Small intestine (tissue), 7 donors: ENCODE measurements at regions not wholly inside any gene's neighbourhood (a gene's known extent, or its start where the extent isn't known, plus 50 kb on each side); places are given as distances from the start of the nearest gene placed in this dataset.

Experiments used
- DNase-seq, 2 donors: peaks; one replicate each; pipeline versions ENCODE4 v3.0.0 to v3.0.0-alpha.2; 2013
- FAIRE-seq: peaks from 2 replicates; lab custom pipeline; 2012; peaks lifted over from hg19 to GRCh38; lab: Jason Lieb, UNC
- H3K27ac ChIP-seq, 3 donors: one replicate each; pipeline ENCODE4 v1.5.1; 2013; ENCODE audit warnings: low read length in 2 of 3, mild to moderate bottlenecking in 2 of 3, control low read depth in 1 of 3, inconsistent platforms in 1 of 3, low read depth in 1 of 3, moderate library complexity in 1 of 3
- H3K27me3 ChIP-seq, 3 donors: one replicate each; pipeline ENCODE4 v1.6.1; 2013; ENCODE audit warnings: low read length in 3 of 3, inconsistent platforms in 1 of 3; ENCODE audit not compliant: control insufficient read depth in 3 of 3, insufficient read depth in 3 of 3
- H3K36me3 ChIP-seq, 3 donors: one replicate each; pipeline ENCODE4 v1.6.1; 2013; ENCODE audit warnings: low read length in 3 of 3, inconsistent platforms in 1 of 3, low read depth in 1 of 3, mild to moderate bottlenecking in 1 of 3, moderate library complexity in 1 of 3; ENCODE audit not compliant: control insufficient read depth in 3 of 3, insufficient read depth in 2 of 3
- H3K4me1 ChIP-seq, 3 donors: one replicate each; pipeline ENCODE4 v1.6.1; 2013; ENCODE audit warnings: low read length in 2 of 3, inconsistent platforms in 1 of 3, low read depth in 1 of 3, mild to moderate bottlenecking in 1 of 3, moderate library complexity in 1 of 3; ENCODE audit not compliant: control insufficient read depth in 3 of 3, insufficient read depth in 2 of 3
- H3K4me3 ChIP-seq, 3 donors: one replicate each; pipeline ENCODE4 v1.5.1; 2013; ENCODE audit warnings: low read length in 3 of 3, control low read depth in 1 of 3, inconsistent platforms in 1 of 3, low read depth in 1 of 3, mild to moderate bottlenecking in 1 of 3, moderate library complexity in 1 of 3
- H3K9me3 ChIP-seq, 2 donors: one replicate each; pipeline ENCODE4 v1.6.1; 2013; ENCODE audit warnings: low read depth in 1 of 2, low read length in 1 of 2; ENCODE audit not compliant: control insufficient read depth in 2 of 2, insufficient read depth in 1 of 2
- WGBS, 3 donors: extraction: QIAGEN DNeasy Blood & Tissue Kit; methylation state at CpG; one replicate each; pipeline ENCODE4 v1.1.7; 2013; 5-methylcytosine and 5-hydroxymethylcytosine counted together
- donor health status: healthy with polysubstance abuse.
- donor health status: control.
- donor health status: control.
- donor health status: Bipolar disorder and iron deficiency.
- donor health status: healthy.

DNA sequence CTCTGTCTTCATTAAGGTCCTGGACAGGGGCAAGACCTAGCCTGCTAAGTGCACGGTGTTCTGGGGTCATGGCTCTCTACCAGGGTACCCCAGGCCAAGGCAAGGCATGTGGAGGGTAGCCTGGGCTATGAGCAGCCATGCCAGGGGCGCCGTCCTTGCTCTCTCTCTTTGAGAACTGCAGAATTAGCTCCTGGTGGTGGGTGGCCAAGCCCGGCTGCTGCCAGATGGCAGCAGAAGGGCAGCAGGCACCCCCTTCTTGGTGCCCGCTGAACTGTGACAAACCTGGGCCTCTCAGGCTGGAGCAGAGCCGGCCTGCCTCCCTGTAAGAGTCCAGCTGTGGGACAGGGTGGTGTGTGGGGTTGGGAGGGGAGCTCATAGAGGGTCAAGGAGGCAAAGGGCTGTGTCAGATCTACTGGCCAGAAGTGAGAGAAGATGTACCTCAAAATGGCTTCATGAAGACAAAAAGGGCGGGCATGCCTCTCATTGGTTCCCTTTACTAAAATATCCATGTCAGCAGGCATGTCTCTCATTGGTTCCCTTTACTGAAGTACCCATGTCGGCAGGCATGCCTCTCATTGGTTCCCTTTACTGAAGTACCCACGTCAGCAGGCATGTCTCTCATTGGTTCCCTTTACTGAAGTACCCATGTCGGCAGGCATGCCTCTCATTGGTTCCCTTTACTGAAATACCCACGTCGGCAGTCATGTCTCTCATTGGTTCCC is 81.7 kb upstream of the SDK2 start:
- no peak overlapping the region for H3K4me3 ChIP-seq
- DNase-seq (no peak), FAIRE-seq (no peak)
- no peak overlapping the region for H3K27ac ChIP-seq
- H3K36me3 ChIP-seq: no peaks in the 10 kb centered on the region
- H3K9me3 ChIP-seq: peaks cover 0 to 7% of the 10 kb centered on the region in 2 donors
- no peaks in the 10 kb centered on the region for H3K27me3 ChIP-seq
- 78 to 88% (median 84%) methylated on average over 9 to 12 of the region's 12 CpGs for WGBS, 3 donors
- H3K4me1 ChIP-seq: no peaks in the 10 kb centered on the region

GRCh38 chr17:73727941-73728340 is 83.7 kb upstream of the SDK2 start:
- Histone ChIP-seq H3K36me3 (no peaks in the 10 kb centered on the region), H3K27me3 (no peaks in the 10 kb centered on the region), H3K4me1 (no peaks in the 10 kb centered on the region), H3K27ac (no peak overlapping the region), H3K9me3 (peaks cover 0 to 13% of the 10 kb centered on the region in 2 donors), H3K4me3 (no peak overlapping the region)
- no peak for FAIRE-seq
- no peak for DNase-seq
- 78 to 83% (median 81%) methylated on average over 8 of the region's 8 CpGs for WGBS, 3 donors

GRCh38 chr17:73729101-73729500 is 84.9 kb upstream of the SDK2 start:
- peaks cover 0 to 2% (median 0%) of the 10 kb centered on the region in 3 donors for H3K27me3 ChIP-seq
- H3K4me3 ChIP-seq: no peak overlapping the region
- H3K36me3 ChIP-seq: no peaks in the 10 kb centered on the region
- no peaks in the 10 kb centered on the region for H3K4me1 ChIP-seq
- WGBS, 3 donors: 78 to 83% (median 79%) methylated on average over 6 of the region's 6 CpGs
- no peak overlapping the region for H3K27ac ChIP-seq
- DNase-seq (no peak), FAIRE-seq (no peak)
- H3K9me3 ChIP-seq: peaks cover 0 to 13% of the 10 kb centered on the region in 2 donors

- Histone ChIP-seq H3K36me3 (no peaks in the 10 kb centered on the region), H3K4me3 (no peak overlapping the region), H3K27me3 (peaks cover 0 to 2% (median 0%) of the 10 kb centered on the region in 3 donors), H3K9me3 (peaks cover 0 to 13% of the 10 kb centered on the region in 2 donors), H3K4me1 (no peaks in the 10 kb centered on the region), H3K27ac (no peak overlapping the region)
- WGBS, 3 donors: 47 to 61% (median 55%) methylated on average over 10 of the region's 10 CpGs
- no peak for DNase-seq
- FAIRE-seq: no peak
Observed at GRCh38 chr17:73731733-73732132, 87.5 kb upstream of the SDK2 start.

GRCh38 chr17:73733517-73733916 is 89.3 kb upstream of the SDK2 start:
- Histone ChIP-seq H3K36me3 (no peaks in the 10 kb centered on the region), H3K9me3 (peaks cover 0 to 13% of the 10 kb centered on the region in 2 donors), H3K4me3 (no peak overlapping the region), H3K27me3 (peaks cover 0 to 3% (median 2%) of the 10 kb centered on the region in 3 donors), H3K27ac (no peak overlapping the region), H3K4me1 (no peaks in the 10 kb centered on the region)
- no peak for DNase-seq
- no peak for FAIRE-seq
- 12 to 30% (median 13%) methylated on average over 1 of the region's 1 CpG for WGBS, 3 donors

GRCh38 chr17:73735245-73735644 is 91.0 kb upstream of the SDK2 start:
- H3K4me3 ChIP-seq: no peak overlapping the region
- no peaks in the 10 kb centered on the region for H3K36me3 ChIP-seq
- DNase-seq (no peak), FAIRE-seq (no peak)
- no peaks in the 10 kb centered on the region for H3K4me1 ChIP-seq
- H3K9me3 ChIP-seq: peaks cover 0 to 8% of the 10 kb centered on the region in 2 donors
- H3K27ac ChIP-seq: no peak overlapping the region
- peaks cover 0 to 16% (median 8%) of the 10 kb centered on the region in 3 donors for H3K27me3 ChIP-seq
- WGBS, 3 donors: 72 to 79% (median 74%) methylated on average over 6 of the region's 6 CpGs

- FAIRE-seq (no peak), DNase-seq (no peak)
- Histone ChIP-seq H3K4me3 (no peak overlapping the region), H3K4me1 (peaks cover 0 to 2% (median 0%) of the 10 kb centered on the region in 3 donors), H3K36me3 (no peaks in the 10 kb centered on the region), H3K9me3 (no peaks in the 10 kb centered on the region), H3K27ac (no peak overlapping the region), H3K27me3 (peaks cover 0 to 20% (median 9%) of the 10 kb centered on the region in 3 donors)
- 46 to 64% (median 49%) methylated on average over 16 of the region's 16 CpGs for WGBS, 3 donors
Observed at GRCh38 chr17:73738751-73739575, 94.7 kb upstream of the SDK2 start.

DNA sequence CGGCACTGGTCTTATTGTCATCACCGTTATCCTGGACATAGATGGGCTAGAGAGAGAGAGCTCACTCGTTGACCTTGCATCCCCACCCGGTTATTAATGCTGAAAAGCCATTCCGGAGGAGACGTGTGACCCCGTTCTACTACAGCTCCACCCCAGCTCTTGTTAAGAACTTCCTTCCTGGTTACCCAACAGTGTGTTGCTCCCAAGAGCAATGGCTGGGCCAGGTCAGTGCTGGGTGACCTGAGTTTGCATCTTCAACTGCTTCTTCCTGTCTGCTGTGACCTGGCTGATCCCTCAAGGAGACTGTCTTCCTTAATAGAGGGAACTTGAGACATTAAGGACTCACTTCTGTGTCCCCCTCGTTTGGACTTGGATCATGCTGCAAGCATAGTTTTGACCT is 96.1 kb upstream of the SDK2 start:
- WGBS, 3 donors: 42 to 52% (median 46%) methylated on average over 8 of the region's 8 CpGs
- Histone ChIP-seq H3K9me3 (no peaks in the 10 kb centered on the region), H3K27ac (no peak overlapping the region), H3K27me3 (peaks cover 0 to 20% (median 9%) of the 10 kb centered on the region in 3 donors), H3K4me3 (no peak overlapping the region), H3K36me3 (no peaks in the 10 kb centered on the region), H3K4me1 (peaks cover 0 to 2% (median 0%) of the 10 kb centered on the region in 3 donors)
- FAIRE-seq (no peak), DNase-seq (no peak)
